Brain microvascular endothelial cell (primary cell): ENCODE measurements at regions not wholly inside any gene's neighbourhood (a gene's known extent, or its start where the extent isn't known, plus 50 kb on each side); places are given as distances from the start of the nearest gene placed in this dataset.

Source experiments
- DNase-seq: peaks from one replicate; pipeline ENCODE4 v3.0.0-alpha.2; 2020
- H3K27ac ChIP-seq: fragments of 250-450 bp; sonication (Bioruptor Pico); 2 replicates; pipeline ENCODE4 v1.5.1; 2020; ENCODE audit warnings: mild to moderate bottlenecking, moderate library complexity
- H3K27me3 ChIP-seq: fragments of 250-450 bp; sonication (Bioruptor Pico); replicated peaks from 2 replicates; pipeline ENCODE4 v1.5.1; 2020; ENCODE audit warnings: mild to moderate bottlenecking
- H3K36me3 ChIP-seq: fragments of 250-450 bp; sonication (Bioruptor Pico); replicated peaks from 2 replicates; pipeline ENCODE4 v1.5.1; 2020; ENCODE audit warnings: mild to moderate bottlenecking
- H3K4me3 ChIP-seq: 2 replicates; pipeline ENCODE4 v1.5.1; 2011; ENCODE audit warnings: low read depth, mild to moderate bottlenecking, control low read depth, low read length, moderate library complexity
- CTCF ChIP-seq: IDR thresholded peaks from 2 replicates; pipeline ENCODE4 v1.5.1; 2011; ENCODE audit warnings: low read depth, mild to moderate bottlenecking, moderate library complexity, low read length, control low read depth, inconsistent platforms; ENCODE audit errors: missing control alignments
- in situ Hi-C: cut with HindIII; loops from 2 replicates; pipeline ENCODE4 v1.10.0; 2017; ENCODE audit warnings: low sequenced_read_pairs, low pct_ligation_motif_present

DNA sequence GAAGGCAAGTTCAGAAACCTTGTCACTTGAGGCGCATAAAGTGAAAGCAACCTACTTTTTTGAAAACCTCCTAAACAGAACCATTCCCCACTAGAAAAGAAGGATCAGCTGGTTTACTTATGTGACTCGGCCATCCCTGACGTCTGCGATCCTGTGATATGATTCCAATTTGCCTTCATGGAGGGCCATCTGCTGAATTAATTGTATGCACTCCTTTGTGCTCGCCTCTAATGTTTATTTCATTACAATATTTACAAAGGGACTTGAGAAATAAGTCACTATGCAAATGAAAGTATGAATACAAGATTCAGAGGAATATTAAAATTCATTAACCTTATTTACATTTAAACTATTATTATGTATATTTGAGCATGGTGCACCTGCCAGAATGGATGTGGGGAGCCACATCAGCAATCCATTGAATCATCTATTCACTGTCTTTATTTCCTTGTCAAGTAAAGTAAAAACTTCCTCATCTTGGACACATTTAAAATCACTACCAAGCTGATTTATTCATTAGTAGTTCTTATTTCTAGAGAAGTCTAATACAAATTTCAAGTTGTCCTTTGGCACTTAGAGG is 96.5 kb downstream of the RBM43 start:
- H3K36me3 ChIP-seq, result no peaks in the 10 kb centered on the region
- H3K4me3 ChIP-seq, result no peak overlapping the region
- H3K27ac ChIP-seq, result no peak overlapping the region
- no peaks in the 10 kb centered on the region for H3K27me3 ChIP-seq
- no peak for TF ChIP-seq CTCF
- DNase-seq, result no peak
- in situ Hi-C loops, result no loop called here

DNA sequence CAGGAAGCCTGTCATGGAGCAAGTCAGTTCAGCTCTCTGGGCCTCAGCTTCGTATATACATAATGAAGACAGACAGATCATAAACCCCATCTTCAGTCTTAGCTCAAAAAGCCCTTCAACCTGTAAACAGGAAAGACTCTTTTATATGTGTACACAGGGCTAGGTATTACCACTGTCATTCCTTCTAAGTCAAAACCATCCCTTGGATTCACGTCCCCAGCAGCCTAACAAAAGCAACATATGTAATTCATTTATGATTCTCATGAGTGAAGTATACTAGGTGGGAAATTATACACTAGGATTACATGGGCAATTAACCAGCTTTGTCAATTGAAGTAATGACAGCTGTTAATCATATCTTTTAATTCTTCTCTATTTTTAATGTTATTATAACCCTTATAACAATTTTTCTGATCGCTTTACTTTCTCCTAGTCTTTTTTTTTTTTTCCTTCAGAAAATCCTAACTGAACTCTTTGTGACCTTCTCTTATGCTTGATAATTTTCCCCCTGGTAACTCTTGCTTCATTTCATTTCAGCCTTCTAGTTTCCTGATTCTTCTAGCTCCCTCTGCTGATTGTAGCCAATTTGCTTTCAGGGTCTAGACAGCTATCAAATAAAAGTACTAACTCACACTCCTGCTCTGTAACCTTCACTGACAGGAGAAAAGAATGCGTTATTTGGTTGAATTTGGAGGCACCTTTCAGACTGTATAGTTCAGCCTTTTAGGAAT is 99.7 kb downstream of the RBM43 start:
- Histone ChIP-seq H3K36me3 (no peaks in the 10 kb centered on the region), H3K27me3 (no peaks in the 10 kb centered on the region), H3K4me3 (no peak overlapping the region), H3K27ac (no peak overlapping the region)
- TF ChIP-seq CTCF, result peak; percentile 55
- peak; percentile 54 for DNase-seq
- in situ Hi-C loops, result no loop called here

- H3K4me3 ChIP-seq, result no peak overlapping the region
- no peak for TF ChIP-seq CTCF
- no peak for DNase-seq
- no peaks in the 10 kb centered on the region for H3K36me3 ChIP-seq
- H3K27ac ChIP-seq, result no peak overlapping the region
- no peaks in the 10 kb centered on the region for H3K27me3 ChIP-seq
- in situ Hi-C loops, result no loop called here
Measured at GRCh38 chr2:151159109-151159662, 102.5 kb downstream of the RBM43 start.

- Histone ChIP-seq H3K27me3 (no peaks in the 10 kb centered on the region), H3K4me3 (no peak overlapping the region), H3K36me3 (no peaks in the 10 kb centered on the region), H3K27ac (peak overlapping the region; percentile 24)
- in situ Hi-C loops, result no loop called here
- peak; percentile 24 for DNase-seq
- no peak for TF ChIP-seq CTCF
Measured at GRCh38 chr2:151157000-151157735, 104.5 kb downstream of the RBM43 start.

- no peaks in the 10 kb centered on the region for H3K36me3 ChIP-seq
- no peaks in the 10 kb centered on the region for H3K27me3 ChIP-seq
- H3K27ac ChIP-seq, result peak overlapping the region; percentile 24
- H3K4me3 ChIP-seq, result no peak overlapping the region
- peak; percentile 64 for DNase-seq
- no peak for TF ChIP-seq CTCF
- in situ Hi-C loops, result no loop called here
Measured at GRCh38 chr2:151156431-151156830, 105.2 kb downstream of the RBM43 start.
